Ishikawa (cell line): ENCODE measurements at regions not wholly inside any gene's neighbourhood (a gene's known extent, or its start where the extent isn't known, plus 50 kb on each side); places are given as distances from the start of the nearest gene placed in this dataset.

Experiments used
- CREB1 ChIP-seq: IDR thresholded peaks from 2 replicates; pipeline ENCODE4 v1.6.1; 2012; ENCODE audit warnings: low read depth
- FOXM1 ChIP-seq: IDR thresholded peaks from 2 replicates; pipeline ENCODE4 v1.6.1; 2012; ENCODE audit warnings: low read depth, borderline replicate concordance
- TCF12 ChIP-seq: IDR thresholded peaks from 2 replicates; pipeline ENCODE4 v1.6.1; 2012; ENCODE audit warnings: low read depth

DNA sequence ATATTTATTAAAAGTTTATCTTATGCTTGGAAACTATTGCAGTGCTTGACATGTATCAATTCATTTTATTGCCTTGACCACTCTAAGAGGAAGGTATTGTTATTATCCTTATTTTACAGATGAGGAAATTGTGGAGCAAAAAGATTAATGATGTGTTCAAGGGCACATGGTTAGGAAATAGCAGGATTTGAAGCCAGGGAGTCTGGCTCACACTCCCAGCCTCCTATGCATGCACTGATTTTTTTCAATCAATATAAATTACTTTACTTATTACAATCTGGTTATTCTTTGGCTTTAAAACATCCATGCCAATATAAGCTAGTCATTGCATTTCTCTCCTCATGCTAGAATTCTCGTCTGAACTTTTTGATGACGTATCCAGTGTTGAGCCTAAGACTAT is 94.2 kb upstream of the TBX5 start:
- TF ChIP-seq FOXM1 (no peak), TCF12 (no peak), CREB1 (no peak)
